IMR-90 (cell line): ENCODE measurements at regions not wholly inside any gene's neighbourhood (a gene's known extent, or its start where the extent isn't known, plus 50 kb on each side); places are given as distances from the start of the nearest gene placed in this dataset.

Experiments
- ATAC-seq: fragments of 200-7000 bp; cut with Tn5 transposase; 2 replicates; pipeline ENCODE4 v1.9.1; 2020; ENCODE audit warnings: low read depth, mild to moderate bottlenecking, moderate library complexity
- BruUV-seq: library from RNA; stranded (reverse); fragments of 400-500 nt; replicated peaks from 2 replicates; lab custom pipeline; 2021; lab: Mats Ljungman, UMichigan
- CTCF ChIA-PET: fragments of 300-600 bp; formaldehyde crosslinking; extraction: SDS; loops from one replicate; lab custom pipeline; 2021; ENCODE audit warnings: antibody characterized with exemption; lab: Yijun Ruan, JAX
- POLR2A ChIA-PET: fragments of 300-600 bp; sonication (Branson Sonifier 250); formaldehyde crosslinking; loops from one replicate; lab custom pipeline; 2022; ENCODE audit warnings: antibody characterized with exemption; ENCODE audit not compliant: unreplicated experiment; lab: Charles Lee
- DNase-seq: peaks from one replicate; pipeline ENCODE4 v3.0.0; 2013
- H2AFZ ChIP-seq: replicated peaks from 2 replicates; pipeline ENCODE3; 2013; ENCODE audit warnings: low read length, mild to moderate bottlenecking; ENCODE audit not compliant: poor library complexity
- H2AK5ac ChIP-seq: 2 replicates; pipeline ENCODE4 v1.6.1; 2013; ENCODE audit warnings: low read depth, low read length, inconsistent platforms
- H2AK9ac ChIP-seq: replicated peaks from 2 replicates; pipeline ENCODE3; 2013; ENCODE audit warnings: mild to moderate bottlenecking, low read depth, low read length, moderate library complexity; ENCODE audit not compliant: poor library complexity
- H2BK120ac ChIP-seq: 2 replicates; pipeline ENCODE4 v1.6.1; 2013; ENCODE audit warnings: low read depth, low read length, inconsistent platforms
- H2BK15ac ChIP-seq: 3 replicates; pipeline ENCODE4 v1.6.1; 2013; ENCODE audit warnings: low read depth, low read length, inconsistent platforms
- H2BK20ac ChIP-seq: 2 replicates; pipeline ENCODE4 v1.6.1; 2013; ENCODE audit warnings: low read depth, mild to moderate bottlenecking, inconsistent platforms, low read length, moderate library complexity
- H2BK5ac ChIP-seq: 2 replicates; pipeline ENCODE4 v1.6.1; 2013; ENCODE audit warnings: mild to moderate bottlenecking, low read depth, low read length, inconsistent platforms; ENCODE audit not compliant: poor library complexity, severe bottlenecking
- H3K14ac ChIP-seq: replicated peaks from 2 replicates; pipeline ENCODE4 v1.6.1; 2013; ENCODE audit warnings: low read depth, low read length, inconsistent platforms
- H3K18ac ChIP-seq: 2 replicates; pipeline ENCODE4 v1.6.1; 2013; ENCODE audit warnings: low read depth, low read length, control low read depth
- H3K23ac ChIP-seq: 2 replicates; pipeline ENCODE4 v1.6.1; 2013; ENCODE audit warnings: low read depth, low read length, inconsistent platforms
- H3K27ac ChIP-seq: 2 replicates; pipeline ENCODE4 v1.5.1; 2013; ENCODE audit warnings: mild to moderate bottlenecking, control low read depth, low read length; ENCODE audit not compliant: insufficient read depth
- H3K27me3 ChIP-seq: 2 replicates; pipeline ENCODE4 v1.6.1; 2013; ENCODE audit warnings: low read length; ENCODE audit not compliant: control insufficient read depth, insufficient read depth
- H3K36me3 ChIP-seq: 2 replicates; pipeline ENCODE4 v1.6.1; 2013; ENCODE audit warnings: low read length, mixed read lengths; ENCODE audit not compliant: control insufficient read depth, insufficient read depth
- H3K4ac ChIP-seq: 2 replicates; pipeline ENCODE4 v1.6.1; 2013; ENCODE audit warnings: low read depth, low read length, inconsistent platforms
- H3K4me1 ChIP-seq: 2 replicates; pipeline ENCODE4 v1.6.1; 2013; ENCODE audit warnings: low read length, mixed read lengths; ENCODE audit not compliant: control insufficient read depth, insufficient read depth
- H3K4me2 ChIP-seq: 2 replicates; pipeline ENCODE4 v1.6.1; 2013; ENCODE audit warnings: low read depth, mild to moderate bottlenecking, control low read depth, low read length, moderate library complexity
- H3K4me3 ChIP-seq: 2 replicates; pipeline ENCODE4 v1.5.1; 2013; ENCODE audit warnings: low read depth, mild to moderate bottlenecking, control low read depth, low read length, moderate library complexity; ENCODE audit not compliant: insufficient read depth
- H3K56ac ChIP-seq: 2 replicates; pipeline ENCODE4 v1.6.1; 2013; ENCODE audit warnings: low read length, inconsistent platforms; ENCODE audit not compliant: insufficient read depth; ENCODE audit errors: extremely low read depth
- H3K79me1 ChIP-seq, 2 experiments: 2 replicates each; pipeline ENCODE4 v1.6.1; 2013; ENCODE audit warnings: low read length in 2 of 2, inconsistent platforms in 1 of 2, low read depth in 1 of 2
- H3K9ac ChIP-seq: 2 replicates; pipeline ENCODE4 v1.6.1; 2013; ENCODE audit warnings: low read depth, low read length, control low read depth
- H3K9me1 ChIP-seq: 2 replicates; pipeline ENCODE4 v1.6.1; 2013; ENCODE audit warnings: low read length, inconsistent platforms; ENCODE audit not compliant: insufficient read depth
- H3K9me3 ChIP-seq: 2 replicates; pipeline ENCODE4 v1.6.1; 2013; ENCODE audit warnings: low read length; ENCODE audit not compliant: control insufficient read depth, insufficient read depth
- H4K20me1 ChIP-seq: 2 replicates; pipeline ENCODE4 v1.6.1; 2013; ENCODE audit warnings: low read length, inconsistent platforms; ENCODE audit not compliant: insufficient read depth
- H4K5ac ChIP-seq: 2 replicates; pipeline ENCODE4 v1.6.1; 2013; ENCODE audit warnings: mild to moderate bottlenecking, low read depth, low read length, control low read depth
- H4K8ac ChIP-seq, 2 experiments: 2 replicates each; pipeline ENCODE4 v1.6.1; 2013; ENCODE audit warnings: low read depth in 2 of 2, low read length in 2 of 2, control low read depth in 1 of 2, inconsistent platforms in 1 of 2
- H4K91ac ChIP-seq: 2 replicates; pipeline ENCODE4 v1.6.1; 2013; ENCODE audit warnings: low read depth, low read length, inconsistent platforms; ENCODE audit not compliant: insufficient read depth
- CHD1 ChIP-seq: IDR thresholded peaks from 2 replicates; pipeline ENCODE4 v1.6.1; 2012; ENCODE audit warnings: low read depth, low read length, improper control_type of control experiment
- FOS ChIP-seq: fragments of 150-350 bp; IDR thresholded peaks from 2 replicates; pipeline ENCODE4 v1.6.1; 2016; ENCODE audit warnings: low read depth, low read length
- MXI1 ChIP-seq: IDR thresholded peaks from 2 replicates; pipeline ENCODE4 v1.6.1; 2012; ENCODE audit warnings: low read depth, mild to moderate bottlenecking, low read length, moderate library complexity, borderline replicate concordance
- POLR2A ChIP-seq: IDR thresholded peaks from 2 replicates; pipeline ENCODE4 v1.6.1; 2012; ENCODE audit warnings: mild to moderate bottlenecking, low read depth, low read length
- SMC3 ChIP-seq: fragments of 150-350 bp; IDR thresholded peaks from 2 replicates; pipeline ENCODE4 v1.6.1; 2016; ENCODE audit warnings: low read depth, mild to moderate bottlenecking, antibody characterized with exemption, low read length, moderate library complexity
- WGBS, 2 experiments: methylation state at CpG; one replicate each; pipeline versions ENCODE4 v1.1.5 to v1.1.7; 2013; ENCODE audit warnings: missing lambda C conversion rate in 2 of 2; ENCODE audit not compliant: insufficient read length in 1 of 2; ENCODE audit errors: extremely low coverage in 2 of 2; 5-methylcytosine and 5-hydroxymethylcytosine counted together
- dilution Hi-C: fragments of 300-500 bp; cut with HindIII; formaldehyde crosslinking; loops from one replicate; pipeline ENCODE4 v1.14.3; 2018; ENCODE audit warnings: low sequenced_read_pairs; ENCODE audit not compliant: unreplicated experiment
- in situ Hi-C: fragments of 300-500 bp; cut with MboI; formaldehyde crosslinking; loops from 3 replicates; pipeline ENCODE4 v1.14.3; 2019; ENCODE audit warnings: low sequenced_read_pairs, inconsistent platforms, mixed read lengths
- intact Hi-C: fragments of 100-400 bp; cut with micrococcal nuclease; formaldehyde crosslinking; loops from 2 replicates; pipeline ENCODE4 v1.10.0; 2022
- TF ChIP-seq, protein P1 (sequence below): fragments of 150-350 bp; IDR thresholded peaks from 2 replicates; pipeline ENCODE4 v1.6.1; 2017; ENCODE audit warnings: mild to moderate bottlenecking, antibody characterized with exemption, low read length, low read depth
- TF ChIP-seq, protein P2 (sequence below): conservative IDR thresholded peaks from 2 replicates; pipeline ENCODE4 v1.5.1; 2012; ENCODE audit warnings: mild to moderate bottlenecking, low read depth, low read length, improper control_type of control experiment

DNA sequence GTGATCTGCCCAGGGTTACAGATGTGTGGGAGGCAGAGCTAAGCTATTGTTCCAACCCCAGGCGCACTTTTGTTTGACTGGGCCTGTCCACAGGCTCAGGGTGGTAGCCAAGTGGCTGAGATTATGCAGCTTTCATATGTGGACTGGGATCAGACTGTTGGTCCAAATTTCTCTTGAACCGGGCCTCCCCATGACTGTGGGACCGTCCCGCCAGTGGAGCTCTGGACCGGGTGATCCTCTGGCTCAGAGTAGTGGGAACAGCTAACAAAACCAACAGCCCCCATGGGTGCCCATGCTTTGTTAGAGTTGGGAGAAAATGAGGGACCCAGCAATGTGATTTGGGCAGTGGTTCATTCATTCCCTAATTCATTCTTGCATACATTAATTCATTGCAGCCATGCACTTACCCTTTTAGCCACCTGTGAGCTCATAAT lies 86.8 kb upstream of the HS6ST1 start:
- ATAC-seq (no peak), DNase-seq (no peak)
- Histone ChIP-seq H3K18ac (no peak overlapping the region), H3K4me2 (no peak overlapping the region), H2BK120ac (no peak overlapping the region), H3K9me3 (no peaks in the 10 kb centered on the region), H2BK20ac (no peak overlapping the region), H3K27me3 (no peaks in the 10 kb centered on the region), H4K5ac (no peak overlapping the region), H3K23ac (no peak overlapping the region), H4K8ac (no peak overlapping the region), H2AFZ (no peak overlapping the region), H2BK15ac (no peak overlapping the region), H3K79me1 (no peaks in the 10 kb centered on the region), H3K56ac (no peak overlapping the region), H2AK9ac (no peak overlapping the region), H3K4ac (no peak overlapping the region; the same call in 1 of the 2 replicates), H4K91ac (no peak overlapping the region), H3K14ac (no peak overlapping the region), H3K36me3 (no peaks in the 10 kb centered on the region), H3K9me1 (peaks cover 16% of the 10 kb centered on the region; the same call in 1 of the 2 replicates), H4K20me1 (no peaks in the 10 kb centered on the region), H3K27ac (no peak overlapping the region), H3K4me3 (no peak overlapping the region), H2AK5ac (no peak overlapping the region), H3K9ac (no peak overlapping the region), H2BK5ac (no peak overlapping the region), H3K4me1 (peaks cover 10% of the 10 kb centered on the region)
- no TSS peak for BruUV-seq
- in situ Hi-C loops: no loop called here
- dilution Hi-C loops: no loop called here
- ChIA-PET POLR2A (no interaction called here), CTCF (no interaction called here)
- TF ChIP-seq SMC3: no peak
- TF ChIP-seq MXI1: no peak
- TF ChIP-seq, protein P1, sequence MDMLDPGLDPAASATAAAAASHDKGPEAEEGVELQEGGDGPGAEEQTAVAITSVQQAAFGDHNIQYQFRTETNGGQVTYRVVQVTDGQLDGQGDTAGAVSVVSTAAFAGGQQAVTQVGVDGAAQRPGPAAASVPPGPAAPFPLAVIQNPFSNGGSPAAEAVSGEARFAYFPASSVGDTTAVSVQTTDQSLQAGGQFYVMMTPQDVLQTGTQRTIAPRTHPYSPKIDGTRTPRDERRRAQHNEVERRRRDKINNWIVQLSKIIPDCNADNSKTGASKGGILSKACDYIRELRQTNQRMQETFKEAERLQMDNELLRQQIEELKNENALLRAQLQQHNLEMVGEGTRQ: no peak
- no peak for TF ChIP-seq POLR2A
- no peak for TF ChIP-seq CHD1
- TF ChIP-seq, protein P2, sequence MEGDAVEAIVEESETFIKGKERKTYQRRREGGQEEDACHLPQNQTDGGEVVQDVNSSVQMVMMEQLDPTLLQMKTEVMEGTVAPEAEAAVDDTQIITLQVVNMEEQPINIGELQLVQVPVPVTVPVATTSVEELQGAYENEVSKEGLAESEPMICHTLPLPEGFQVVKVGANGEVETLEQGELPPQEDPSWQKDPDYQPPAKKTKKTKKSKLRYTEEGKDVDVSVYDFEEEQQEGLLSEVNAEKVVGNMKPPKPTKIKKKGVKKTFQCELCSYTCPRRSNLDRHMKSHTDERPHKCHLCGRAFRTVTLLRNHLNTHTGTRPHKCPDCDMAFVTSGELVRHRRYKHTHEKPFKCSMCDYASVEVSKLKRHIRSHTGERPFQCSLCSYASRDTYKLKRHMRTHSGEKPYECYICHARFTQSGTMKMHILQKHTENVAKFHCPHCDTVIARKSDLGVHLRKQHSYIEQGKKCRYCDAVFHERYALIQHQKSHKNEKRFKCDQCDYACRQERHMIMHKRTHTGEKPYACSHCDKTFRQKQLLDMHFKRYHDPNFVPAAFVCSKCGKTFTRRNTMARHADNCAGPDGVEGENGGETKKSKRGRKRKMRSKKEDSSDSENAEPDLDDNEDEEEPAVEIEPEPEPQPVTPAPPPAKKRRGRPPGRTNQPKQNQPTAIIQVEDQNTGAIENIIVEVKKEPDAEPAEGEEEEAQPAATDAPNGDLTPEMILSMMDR: no peak
- no peak for TF ChIP-seq FOS
- 77% methylated on average over 5 of the region's 5 CpGs; no CpG with 5 or more reads in 1 of the 2 experiments for WGBS, 2 experiments
- intact Hi-C loops: no loop called here
